Transverse colon (tissue), 4 donors: ENCODE measurements at regions not wholly inside any gene's neighbourhood (a gene's known extent, or its start where the extent isn't known, plus 50 kb on each side); places are given as distances from the start of the nearest gene placed in this dataset.

ENCODE experiments used
- DNase-seq: peaks from one replicate; pipeline ENCODE4 v3.0.0-alpha.2; 2019
- H3K27ac ChIP-seq, 4 donors: fragments of 200-600 bp; sonication (generic); 2 replicates each; pipeline ENCODE4 v1.5.1; 2016 to 2018; ENCODE audit warnings: inconsistent platforms in 4 of 4
- H3K27me3 ChIP-seq: fragments of 200-600 bp; sonication (generic); 2 replicates; pipeline ENCODE4 v1.5.1; 2017; ENCODE audit warnings: inconsistent platforms
- H3K36me3 ChIP-seq, 4 donors: fragments of 200-600 bp; sonication (generic); 2 replicates each; pipeline ENCODE4 v1.5.1; 2017 to 2019; ENCODE audit warnings: inconsistent platforms in 4 of 4
- H3K4me1 ChIP-seq, 4 donors: fragments of 200-600 bp; sonication (generic); 2 replicates each; pipeline ENCODE4 v1.5.1; 2017 to 2020; ENCODE audit warnings: inconsistent platforms in 4 of 4
- H3K4me3 ChIP-seq, 4 donors: fragments of 200-600 bp; sonication (generic); 1 replicate in 1 of 4; 2 replicates in 3 of 4; pipeline versions ENCODE4 v1.5.1 to v1.6.1; 2017 to 2019; ENCODE audit warnings: inconsistent platforms in 4 of 4
- H3K9me3 ChIP-seq, 2 donors: fragments of 200-600 bp; sonication (generic); 2 replicates each; pipeline ENCODE4 v1.5.1; 2017 to 2019; ENCODE audit warnings: inconsistent platforms in 2 of 2
- EP300 ChIP-seq: sonication (generic); formaldehyde crosslinking; IDR thresholded peaks from one replicate; pipeline ENCODE4 v1.6.1; 2017; ENCODE audit warnings: antibody characterized with exemption, low read depth
- POLR2A ChIP-seq: fragments of 450-650 bp; IDR thresholded peaks from one replicate; pipeline ENCODE4 v1.6.1; 2016; ENCODE audit warnings: antibody characterized with exemption, mild to moderate bottlenecking, moderate library complexity
- POLR2AphosphoS5 ChIP-seq, 3 donors: sonication (generic); formaldehyde crosslinking; IDR thresholded peaks; one replicate each; pipeline ENCODE4 v1.6.1; 2016; ENCODE audit warnings: antibody characterized with exemption in 3 of 3
- WGBS, 2 donors: methylation state at CpG; one replicate each; pipeline ENCODE4 v1.1.5; 2018; ENCODE audit warnings: low coverage in 1 of 2; 5-methylcytosine and 5-hydroxymethylcytosine counted together
- in situ Hi-C, 4 donors: fragments of 200-750 bp; cut with MboI; loops; one replicate each; pipeline versions ENCODE4 v1.15.0 to v1.15.1; 2017; ENCODE audit warnings: low sequenced_read_pairs in 3 of 4, low pct_ligation_motif_present in 1 of 4, low pct_unique_long_range_greater_than_20kb in 1 of 4
- intact Hi-C: fragments of 100-400 bp; cut with DNase I; formaldehyde crosslinking; loops from one replicate; pipeline ENCODE4 v1.15.1; 2023; ENCODE audit warnings: low total_unique reads
- TF ChIP-seq, protein P1 (sequence below), 5 experiments: fragments of 200-600 bp in 3 of 5; fragments of 450-650 bp in 2 of 5; sonication (generic) in 3 of 5; IDR thresholded peaks; 1 replicate in 2 of 5; 2 replicates in 3 of 5; pipeline ENCODE4 v1.5.1; 2016 to 2017; ENCODE audit warnings: antibody characterized with exemption in 5 of 5, inconsistent platforms in 3 of 5, mild to moderate bottlenecking in 2 of 5, moderate library complexity in 1 of 5

- intact Hi-C loops (no loop called here), in situ Hi-C loops (no loop called here)
- no peak for TF ChIP-seq POLR2A
- TF ChIP-seq, protein P1, sequence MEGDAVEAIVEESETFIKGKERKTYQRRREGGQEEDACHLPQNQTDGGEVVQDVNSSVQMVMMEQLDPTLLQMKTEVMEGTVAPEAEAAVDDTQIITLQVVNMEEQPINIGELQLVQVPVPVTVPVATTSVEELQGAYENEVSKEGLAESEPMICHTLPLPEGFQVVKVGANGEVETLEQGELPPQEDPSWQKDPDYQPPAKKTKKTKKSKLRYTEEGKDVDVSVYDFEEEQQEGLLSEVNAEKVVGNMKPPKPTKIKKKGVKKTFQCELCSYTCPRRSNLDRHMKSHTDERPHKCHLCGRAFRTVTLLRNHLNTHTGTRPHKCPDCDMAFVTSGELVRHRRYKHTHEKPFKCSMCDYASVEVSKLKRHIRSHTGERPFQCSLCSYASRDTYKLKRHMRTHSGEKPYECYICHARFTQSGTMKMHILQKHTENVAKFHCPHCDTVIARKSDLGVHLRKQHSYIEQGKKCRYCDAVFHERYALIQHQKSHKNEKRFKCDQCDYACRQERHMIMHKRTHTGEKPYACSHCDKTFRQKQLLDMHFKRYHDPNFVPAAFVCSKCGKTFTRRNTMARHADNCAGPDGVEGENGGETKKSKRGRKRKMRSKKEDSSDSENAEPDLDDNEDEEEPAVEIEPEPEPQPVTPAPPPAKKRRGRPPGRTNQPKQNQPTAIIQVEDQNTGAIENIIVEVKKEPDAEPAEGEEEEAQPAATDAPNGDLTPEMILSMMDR (IDR thresholded peaks at IDR 0.05): no peak
- no peak for TF ChIP-seq EP300
- TF ChIP-seq POLR2AphosphoS5 (IDR thresholded peaks at IDR 0.05): no peak
- WGBS, 2 donors: 56 to 83% methylated on average over 1 of the region's 1 CpG
- Histone ChIP-seq H3K36me3 (no peaks in the 10 kb centered on the region), H3K4me1 (no peaks in the 10 kb centered on the region), H3K27me3 (no peaks in the 10 kb centered on the region), H3K9me3 (no peaks in the 10 kb centered on the region), H3K27ac (no peak overlapping the region), H3K4me3 (no peak overlapping the region)
- no peak for DNase-seq
Measured at GRCh38 chr4:36618102-36618501, 336.7 kb downstream of the DTHD1 start.

GRCh38 chr4:36624030-36624429 is 342.6 kb downstream of the DTHD1 start:
- no peaks in the 10 kb centered on the region for H3K9me3 ChIP-seq
- TF ChIP-seq, protein P1 (IDR thresholded peaks at IDR 0.05): no peak
- no peak for TF ChIP-seq POLR2A
- TF ChIP-seq POLR2AphosphoS5 (IDR thresholded peaks at IDR 0.05): no peak
- no peak for TF ChIP-seq EP300
- no peaks in the 10 kb centered on the region for H3K27me3 ChIP-seq
- no peaks in the 10 kb centered on the region for H3K36me3 ChIP-seq
- no peaks in the 10 kb centered on the region for H3K4me1 ChIP-seq
- DNase-seq: no peak
- intact Hi-C loops (no loop called here), in situ Hi-C loops (no loop called here)
- H3K4me3 ChIP-seq: no peak overlapping the region
- no peak overlapping the region for H3K27ac ChIP-seq

DNA sequence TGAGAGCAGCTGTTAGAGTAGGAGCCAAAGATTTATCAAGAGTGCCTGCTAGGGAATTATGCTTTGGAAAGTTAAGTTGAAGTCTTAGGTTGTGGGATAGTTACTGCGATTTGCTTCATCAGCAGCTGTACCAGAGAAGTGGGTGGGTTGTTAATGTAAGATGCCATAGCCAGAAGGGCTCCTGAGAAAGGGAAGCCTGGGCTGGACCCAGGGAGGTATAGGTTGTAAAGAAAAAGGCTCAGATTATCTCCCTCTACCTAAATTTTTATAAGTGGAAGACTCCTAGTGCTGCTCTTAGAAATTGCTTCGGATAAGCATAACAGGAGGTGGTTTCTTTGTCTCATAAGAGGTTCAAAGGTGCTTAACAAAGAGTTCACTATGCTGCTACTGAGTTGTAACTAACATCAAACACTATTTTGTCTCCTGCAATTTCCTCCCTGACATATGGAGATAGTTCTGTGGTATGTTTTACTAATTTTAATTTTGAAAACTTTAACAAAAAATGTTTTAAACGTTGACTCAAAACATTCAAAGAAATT is 356.9 kb downstream of the DTHD1 start:
- no peak for DNase-seq
- no peak overlapping the region for H3K4me3 ChIP-seq
- no peaks in the 10 kb centered on the region for H3K9me3 ChIP-seq
- no peaks in the 10 kb centered on the region for H3K36me3 ChIP-seq
- intact Hi-C loops: no loop called here
- TF ChIP-seq EP300 (no peak), POLR2AphosphoS5 (IDR thresholded peaks at IDR 0.05) (no peak), POLR2A (no peak)
- TF ChIP-seq, protein P1 (IDR thresholded peaks at IDR 0.05): no peak
- in situ Hi-C loops: no loop called here
- H3K27ac ChIP-seq: no peak overlapping the region
- H3K27me3 ChIP-seq: no peaks in the 10 kb centered on the region
- 20 to 45% methylated on average over 1 to 3 of the region's 3 CpGs for WGBS, 2 donors
- H3K4me1 ChIP-seq: no peaks in the 10 kb centered on the region

- Histone ChIP-seq H3K36me3 (no peaks in the 10 kb centered on the region), H3K9me3 (no peaks in the 10 kb centered on the region), H3K27me3 (no peaks in the 10 kb centered on the region), H3K4me1 (no peaks in the 10 kb centered on the region), H3K27ac (no peak overlapping the region), H3K4me3 (no peak overlapping the region)
- intact Hi-C loops: no loop called here
- in situ Hi-C loops: no loop called here
- 67 to 89% methylated on average over 1 to 2 of the region's 2 CpGs for WGBS, 2 donors
- no peak for DNase-seq
- no peak for TF ChIP-seq EP300
- TF ChIP-seq POLR2A: no peak
- TF ChIP-seq, protein P1 (IDR thresholded peaks at IDR 0.05): no peak
- TF ChIP-seq POLR2AphosphoS5 (IDR thresholded peaks at IDR 0.05): no peak
Measured at GRCh38 chr4:36640876-36641275, 359.5 kb downstream of the DTHD1 start.
